Fibroblast of pulmonary artery (primary cell): ENCODE measurements at regions not wholly inside any gene's neighbourhood (a gene's known extent, or its start where the extent isn't known, plus 50 kb on each side); places are given as distances from the start of the nearest gene placed in this dataset.

Experiments
- DNase-seq: peaks from one replicate; pipeline ENCODE4 v3.0.0-alpha.2; 2010; ENCODE audit warnings: low read depth
- H3K4me3 ChIP-seq: replicated peaks from 2 replicates; pipeline ENCODE4 v1.5.1; 2011; ENCODE audit warnings: low read depth, mild to moderate bottlenecking, control low read depth, low read length, moderate library complexity
- CTCF ChIP-seq: IDR thresholded peaks from 2 replicates; pipeline ENCODE4 v1.5.1; 2011; ENCODE audit warnings: mild to moderate bottlenecking, control low read depth, low read length, inconsistent platforms; ENCODE audit errors: missing control alignments

GRCh38 chrY:13082748-13083147 lies 178.1 kb downstream of the DDX3Y start:
- no peak for TF ChIP-seq CTCF
- no peak for DNase-seq

GRCh38 chrY:13091575-13091974 lies 186.9 kb downstream of the DDX3Y start:
- no peak overlapping the region for H3K4me3 ChIP-seq
- TF ChIP-seq CTCF = no peak
- no peak for DNase-seq

More at GRCh38 chrY:13082748-13083147, 178.1 kb downstream of the DDX3Y start:
- H3K4me3 ChIP-seq = no peak overlapping the region

- no peak for DNase-seq
- TF ChIP-seq CTCF = no peak
- H3K4me3 ChIP-seq = no peak overlapping the region
Measured at GRCh38 chrY:13092986-13093385, 188.3 kb downstream of the DDX3Y start.

GRCh38 chrY:13093461-13093860 lies 188.8 kb downstream of the DDX3Y start:
- no peak for DNase-seq
- no peak for TF ChIP-seq CTCF
- no peak overlapping the region for H3K4me3 ChIP-seq

- no peak for DNase-seq
- no peak for TF ChIP-seq CTCF
- H3K4me3 ChIP-seq = no peak overlapping the region
Measured at GRCh38 chrY:13094411-13094810, 189.7 kb downstream of the DDX3Y start.

- no peak overlapping the region for H3K4me3 ChIP-seq
- TF ChIP-seq CTCF = no peak
- no peak for DNase-seq
Measured at GRCh38 chrY:13094904-13095600, 190.4 kb downstream of the DDX3Y start.

- no peak overlapping the region for H3K4me3 ChIP-seq
- no peak for TF ChIP-seq CTCF
- no peak for DNase-seq
Measured at GRCh38 chrY:13126881-13127456, 222.3 kb downstream of the DDX3Y start.
